ENCODE measurements at regions not wholly inside any gene's neighbourhood (a gene's known extent, or its start where the extent isn't known, plus 50 kb on each side); places are given as distances from the start of the nearest gene placed in this dataset.

- no peak for TF ChIP-seq FOXP2 (optimal IDR thresholded peaks at IDR 0.05; ENCODE audit: control extremely low read depth, extremely low read length, insufficient read depth)
- no peak for TF ChIP-seq POLR2AphosphoS5 (IDR thresholded peaks at IDR 0.05; ENCODE audit: borderline replicate concordance, low read depth, low read length)
Measured at GRCh38 chr14:39499514-39499913, 67.3 kb upstream of the FBXO33 start.
